ENCODE measurements at regions not wholly inside any gene's neighbourhood (a gene's known extent, or its start where the extent isn't known, plus 50 kb on each side); places are given as distances from the start of the nearest gene placed in this dataset.

GRCh38 chr20:24825591-24825990 is 123.5 kb upstream of the CST7 start:
- DNase-seq = no peak
- H3K4me3 ChIP-seq (ENCODE audit: low read length) = no peak overlapping the region
- H3K9me3 ChIP-seq (ENCODE audit: control insufficient read depth, low read depth, low read length) = no peaks in the 10 kb centered on the region
- no peaks in the 10 kb centered on the region for H3K4me1 ChIP-seq (ENCODE audit: control insufficient read depth, insufficient read depth, low read length)
- no peak overlapping the region for H3K27ac ChIP-seq (ENCODE audit: low read length)
- no peaks in the 10 kb centered on the region for H3K27me3 ChIP-seq (ENCODE audit: control insufficient read depth, insufficient read depth, low read length)
- H3K36me3 ChIP-seq (ENCODE audit: control insufficient read depth, insufficient read depth, low read length) = no peaks in the 10 kb centered on the region
- no CpG with 5 or more reads among the region's 6 CpGs for WGBS (ENCODE audit: insufficient coverage, low lambda C conversion rate)

GRCh38 chr20:24827603-24828295 is 121.3 kb upstream of the CST7 start:
- H3K36me3 ChIP-seq (ENCODE audit: control insufficient read depth, insufficient read depth, low read length) = no peaks in the 10 kb centered on the region
- H3K9me3 ChIP-seq (ENCODE audit: control insufficient read depth, low read depth, low read length) = no peaks in the 10 kb centered on the region
- no peaks in the 10 kb centered on the region for H3K4me1 ChIP-seq (ENCODE audit: control insufficient read depth, insufficient read depth, low read length)
- H3K27ac ChIP-seq (ENCODE audit: low read length) = no peak overlapping the region
- 47% methylated on average over 2 of the region's 6 CpGs for WGBS (ENCODE audit: insufficient coverage, low lambda C conversion rate)
- H3K4me3 ChIP-seq (ENCODE audit: low read length) = no peak overlapping the region
- no peaks in the 10 kb centered on the region for H3K27me3 ChIP-seq (ENCODE audit: control insufficient read depth, insufficient read depth, low read length)
- DNase-seq = no peak

- H3K4me1 ChIP-seq (ENCODE audit: control insufficient read depth, insufficient read depth, low read length) = no peaks in the 10 kb centered on the region
- WGBS (ENCODE audit: insufficient coverage, low lambda C conversion rate) = no CpG with 5 or more reads among the region's 8 CpGs
Measured at GRCh38 chr20:24828992-24829648, 119.9 kb upstream of the CST7 start.

GRCh38 chr20:24829649-24830370 is 119.3 kb upstream of the CST7 start:
- no peak for DNase-seq
- WGBS (ENCODE audit: insufficient coverage, low lambda C conversion rate) = no CpG with 5 or more reads among the region's 5 CpGs
- no peak overlapping the region for H3K27ac ChIP-seq (ENCODE audit: low read length)
- no peaks in the 10 kb centered on the region for H3K36me3 ChIP-seq (ENCODE audit: control insufficient read depth, insufficient read depth, low read length)
- H3K9me3 ChIP-seq (ENCODE audit: control insufficient read depth, low read depth, low read length) = no peaks in the 10 kb centered on the region
- H3K27me3 ChIP-seq (ENCODE audit: control insufficient read depth, insufficient read depth, low read length) = no peaks in the 10 kb centered on the region
- H3K4me3 ChIP-seq (ENCODE audit: low read length) = no peak overlapping the region
- no peaks in the 10 kb centered on the region for H3K4me1 ChIP-seq (ENCODE audit: control insufficient read depth, insufficient read depth, low read length)

More at GRCh38 chr20:24828992-24829648, 119.9 kb upstream of the CST7 start:
- Histone ChIP-seq H3K4me3 (ENCODE audit: low read length) (no peak overlapping the region), H3K27ac (ENCODE audit: low read length) (no peak overlapping the region), H3K36me3 (ENCODE audit: control insufficient read depth, insufficient read depth, low read length) (no peaks in the 10 kb centered on the region), H3K9me3 (ENCODE audit: control insufficient read depth, low read depth, low read length) (no peaks in the 10 kb centered on the region), H3K27me3 (ENCODE audit: control insufficient read depth, insufficient read depth, low read length) (no peaks in the 10 kb centered on the region)
- no peak for DNase-seq

GRCh38 chr20:24830649-24831048 is 118.4 kb upstream of the CST7 start:
- H3K9me3 ChIP-seq (ENCODE audit: control insufficient read depth, low read depth, low read length) = no peaks in the 10 kb centered on the region
- H3K36me3 ChIP-seq (ENCODE audit: control insufficient read depth, insufficient read depth, low read length) = no peaks in the 10 kb centered on the region
- no peak for DNase-seq
- H3K4me3 ChIP-seq (ENCODE audit: low read length) = no peak overlapping the region
- whole genome bisulfite sequencing (ENCODE audit: insufficient coverage, low lambda C conversion rate) = no CpG with 5 or more reads among the region's 3 CpGs
- no peak overlapping the region for H3K27ac ChIP-seq (ENCODE audit: low read length)
- no peaks in the 10 kb centered on the region for H3K27me3 ChIP-seq (ENCODE audit: control insufficient read depth, insufficient read depth, low read length)
- no peaks in the 10 kb centered on the region for H3K4me1 ChIP-seq (ENCODE audit: control insufficient read depth, insufficient read depth, low read length)

- no CpG with 5 or more reads among the region's 1 CpG for WGBS (ENCODE audit: insufficient coverage, low lambda C conversion rate)
- H3K36me3 ChIP-seq (ENCODE audit: control insufficient read depth, insufficient read depth, low read length) = no peaks in the 10 kb centered on the region
- H3K27me3 ChIP-seq (ENCODE audit: control insufficient read depth, insufficient read depth, low read length) = no peaks in the 10 kb centered on the region
- H3K4me3 ChIP-seq (ENCODE audit: low read length) = no peak overlapping the region
- H3K4me1 ChIP-seq (ENCODE audit: control insufficient read depth, insufficient read depth, low read length) = no peaks in the 10 kb centered on the region
- H3K27ac ChIP-seq (ENCODE audit: low read length) = no peak overlapping the region
- no peak for DNase-seq
- no peaks in the 10 kb centered on the region for H3K9me3 ChIP-seq (ENCODE audit: control insufficient read depth, low read depth, low read length)
Measured at GRCh38 chr20:24831232-24831631, 117.8 kb upstream of the CST7 start.

GRCh38 chr20:24832518-24832917 is 116.6 kb upstream of the CST7 start:
- no peak for DNase-seq
- no peak overlapping the region for H3K27ac ChIP-seq (ENCODE audit: low read length)
- H3K9me3 ChIP-seq (ENCODE audit: control insufficient read depth, low read depth, low read length) = no peaks in the 10 kb centered on the region
- H3K4me1 ChIP-seq (ENCODE audit: control insufficient read depth, insufficient read depth, low read length) = no peaks in the 10 kb centered on the region
- no CpG with 5 or more reads among the region's 6 CpGs for WGBS (ENCODE audit: insufficient coverage, low lambda C conversion rate)
- no peaks in the 10 kb centered on the region for H3K27me3 ChIP-seq (ENCODE audit: control insufficient read depth, insufficient read depth, low read length)
- no peak overlapping the region for H3K4me3 ChIP-seq (ENCODE audit: low read length)
- no peaks in the 10 kb centered on the region for H3K36me3 ChIP-seq (ENCODE audit: control insufficient read depth, insufficient read depth, low read length)

- H3K27ac ChIP-seq (ENCODE audit: low read length) = no peak overlapping the region
- H3K27me3 ChIP-seq (ENCODE audit: control insufficient read depth, insufficient read depth, low read length) = no peaks in the 10 kb centered on the region
- WGBS (ENCODE audit: insufficient coverage, low lambda C conversion rate) = no CpG with 5 or more reads among the region's 6 CpGs
Measured at GRCh38 chr20:24833592-24833991, 115.5 kb upstream of the CST7 start.

GRCh38 chr20:24834310-24834709 is 114.8 kb upstream of the CST7 start:
- no peak overlapping the region for H3K27ac ChIP-seq (ENCODE audit: low read length)
- no peaks in the 10 kb centered on the region for H3K27me3 ChIP-seq (ENCODE audit: control insufficient read depth, insufficient read depth, low read length)
- H3K4me1 ChIP-seq (ENCODE audit: control insufficient read depth, insufficient read depth, low read length) = no peaks in the 10 kb centered on the region
- no peaks in the 10 kb centered on the region for H3K36me3 ChIP-seq (ENCODE audit: control insufficient read depth, insufficient read depth, low read length)
- no peaks in the 10 kb centered on the region for H3K9me3 ChIP-seq (ENCODE audit: control insufficient read depth, low read depth, low read length)
- DNase-seq = no peak
- no CpG with 5 or more reads among the region's 1 CpG for WGBS (ENCODE audit: insufficient coverage, low lambda C conversion rate)
- H3K4me3 ChIP-seq (ENCODE audit: low read length) = no peak overlapping the region

More at GRCh38 chr20:24833592-24833991, 115.5 kb upstream of the CST7 start:
- Histone ChIP-seq H3K36me3 (ENCODE audit: control insufficient read depth, insufficient read depth, low read length) (no peaks in the 10 kb centered on the region), H3K9me3 (ENCODE audit: control insufficient read depth, low read depth, low read length) (no peaks in the 10 kb centered on the region), H3K4me1 (ENCODE audit: control insufficient read depth, insufficient read depth, low read length) (no peaks in the 10 kb centered on the region), H3K4me3 (ENCODE audit: low read length) (no peak overlapping the region)
- DNase-seq = no peak

GRCh38 chr20:24835195-24835594 is 113.9 kb upstream of the CST7 start:
- DNase-seq = no peak
- no peak overlapping the region for H3K27ac ChIP-seq (ENCODE audit: low read length)
- H3K9me3 ChIP-seq (ENCODE audit: control insufficient read depth, low read depth, low read length) = no peaks in the 10 kb centered on the region
- H3K27me3 ChIP-seq (ENCODE audit: control insufficient read depth, insufficient read depth, low read length) = no peaks in the 10 kb centered on the region
- no peaks in the 10 kb centered on the region for H3K36me3 ChIP-seq (ENCODE audit: control insufficient read depth, insufficient read depth, low read length)
- H3K4me1 ChIP-seq (ENCODE audit: control insufficient read depth, insufficient read depth, low read length) = no peaks in the 10 kb centered on the region
- 90% methylated on average over 2 of the region's 5 CpGs for WGBS (ENCODE audit: insufficient coverage, low lambda C conversion rate)
- H3K4me3 ChIP-seq (ENCODE audit: low read length) = no peak overlapping the region
